ENCODE measurements at regions not wholly inside any gene's neighbourhood (a gene's known extent, or its start where the extent isn't known, plus 50 kb on each side); places are given as distances from the start of the nearest gene placed in this dataset. TPM values are rescaled to one million over a fixed set of nuclear protein-coding genes. Genes with fewer than 3 reads are reported as not detected.

- DNase-seq (ENCODE audit: low read depth) = no peak
- TF ChIP-seq CTCF (IDR thresholded peaks at IDR 0.05; ENCODE audit: insufficient read depth, low read depth, low read length) = no peak
- H3K4me3 ChIP-seq (ENCODE audit: low read depth, low read length) = no peak overlapping the region
These were observed 50.0 kb upstream of the CELF2 start for GRCh38 chr10:10967581-10968256.

Small RNA genes in the stretch of these regions (small RNA-seq; reads per million reads assigned to genes)
- gene AC025946.2 = not detected
- not detected for gene AL355333.1
- not detected for gene CUX2P1
- gene RF00019 = not detected
- not detected for gene RNA5SP299
